Progenitor cell of endocrine pancreas (in vitro differentiated cells): ENCODE measurements at regions not wholly inside any gene's neighbourhood (a gene's known extent, or its start where the extent isn't known, plus 50 kb on each side); places are given as distances from the start of the nearest gene placed in this dataset.

Experiments used
- DNase-seq: peaks from one replicate; pipeline ENCODE4 v3.0.0; 2021; ENCODE audit warnings: low spot score; ENCODE audit not compliant: unreplicated experiment
- H3K27ac Mint-ChIP-seq: 2 replicates; pipeline ENCODE4 v1.8.0; 2021; ENCODE audit warnings: mild to moderate bottlenecking, moderate library complexity, mixed read lengths
- H3K27me3 Mint-ChIP-seq: 2 replicates; pipeline ENCODE4 v1.8.0; 2021; ENCODE audit warnings: mixed read lengths
- H3K36me3 Mint-ChIP-seq: 2 replicates; pipeline ENCODE4 v1.8.0; 2022; ENCODE audit warnings: mixed read lengths; ENCODE audit not compliant: insufficient read depth
- H3K4me1 Mint-ChIP-seq: 2 replicates; pipeline ENCODE4 v1.8.0; 2021; ENCODE audit warnings: low read depth, mixed read lengths
- H3K4me3 Mint-ChIP-seq: 2 replicates; pipeline ENCODE4 v1.8.0; 2021; ENCODE audit warnings: low read depth, mild to moderate bottlenecking, moderate library complexity, mixed read lengths
- H3K9me3 Mint-ChIP-seq: 2 replicates; pipeline ENCODE4 v1.8.0; 2021; ENCODE audit warnings: low read depth, mixed read lengths
- CTCF ChIP-seq: fragments of 200-600 bp; sonication (generic); IDR thresholded peaks from one replicate; pipeline ENCODE4 v1.5.0; 2021; ENCODE audit warnings: antibody characterized with exemption, mild to moderate bottlenecking; ENCODE audit not compliant: unreplicated experiment

- H3K27ac Mint-ChIP-seq = no peak overlapping the region
- no peaks in the 10 kb centered on the region for H3K4me1 Mint-ChIP-seq
These were observed 265.6 kb upstream of the TCERG1L start for GRCh38 chr10:131577178-131577555.

GRCh38 chr10:131577786-131578471 lies 266.4 kb upstream of the TCERG1L start:
- H3K4me1 Mint-ChIP-seq = no peaks in the 10 kb centered on the region
- TF ChIP-seq CTCF = no peak
- DNase-seq = no peak
- H3K36me3 Mint-ChIP-seq = no peaks in the 10 kb centered on the region
- no peak overlapping the region for H3K4me3 Mint-ChIP-seq
- peaks cover 6% of the 10 kb centered on the region for H3K27me3 Mint-ChIP-seq
- H3K9me3 Mint-ChIP-seq = no peaks in the 10 kb centered on the region
- H3K27ac Mint-ChIP-seq = no peak overlapping the region

More at GRCh38 chr10:131577178-131577555, 265.6 kb upstream of the TCERG1L start:
- no peak for TF ChIP-seq CTCF
- Mint-ChIP-seq H3K4me3 (no peak overlapping the region), H3K36me3 (no peaks in the 10 kb centered on the region), H3K27me3 (peaks cover 6% of the 10 kb centered on the region), H3K9me3 (no peaks in the 10 kb centered on the region)
- DNase-seq = no peak

GRCh38 chr10:131578472-131578970 lies 267.0 kb upstream of the TCERG1L start:
- DNase-seq = no peak
- TF ChIP-seq CTCF = no peak
- H3K36me3 Mint-ChIP-seq = no peaks in the 10 kb centered on the region
- no peak overlapping the region for H3K4me3 Mint-ChIP-seq
- H3K27ac Mint-ChIP-seq = no peak overlapping the region
- H3K4me1 Mint-ChIP-seq = no peaks in the 10 kb centered on the region
- H3K9me3 Mint-ChIP-seq = no peaks in the 10 kb centered on the region
- H3K27me3 Mint-ChIP-seq = peaks cover 6% of the 10 kb centered on the region

GRCh38 chr10:131579251-131580071 lies 267.9 kb upstream of the TCERG1L start:
- DNase-seq = no peak
- Mint-ChIP-seq H3K27ac (no peak overlapping the region), H3K9me3 (no peaks in the 10 kb centered on the region), H3K27me3 (peaks cover 6% of the 10 kb centered on the region), H3K4me1 (no peaks in the 10 kb centered on the region), H3K4me3 (no peak overlapping the region), H3K36me3 (no peaks in the 10 kb centered on the region)
- TF ChIP-seq CTCF = no peak

GRCh38 chr10:131580076-131580652 lies 268.6 kb upstream of the TCERG1L start:
- H3K4me1 Mint-ChIP-seq = peaks cover 3% of the 10 kb centered on the region
- H3K4me3 Mint-ChIP-seq = no peak overlapping the region
- no peak for DNase-seq
- no peak for TF ChIP-seq CTCF
- H3K27ac Mint-ChIP-seq = no peak overlapping the region
- H3K27me3 Mint-ChIP-seq = peaks cover 6% of the 10 kb centered on the region
- H3K36me3 Mint-ChIP-seq = no peaks in the 10 kb centered on the region
- H3K9me3 Mint-ChIP-seq = no peaks in the 10 kb centered on the region
